ENCODE measurements at regions not wholly inside any gene's neighbourhood (a gene's known extent, or its start where the extent isn't known, plus 50 kb on each side); places are given as distances from the start of the nearest gene placed in this dataset.

DNA sequence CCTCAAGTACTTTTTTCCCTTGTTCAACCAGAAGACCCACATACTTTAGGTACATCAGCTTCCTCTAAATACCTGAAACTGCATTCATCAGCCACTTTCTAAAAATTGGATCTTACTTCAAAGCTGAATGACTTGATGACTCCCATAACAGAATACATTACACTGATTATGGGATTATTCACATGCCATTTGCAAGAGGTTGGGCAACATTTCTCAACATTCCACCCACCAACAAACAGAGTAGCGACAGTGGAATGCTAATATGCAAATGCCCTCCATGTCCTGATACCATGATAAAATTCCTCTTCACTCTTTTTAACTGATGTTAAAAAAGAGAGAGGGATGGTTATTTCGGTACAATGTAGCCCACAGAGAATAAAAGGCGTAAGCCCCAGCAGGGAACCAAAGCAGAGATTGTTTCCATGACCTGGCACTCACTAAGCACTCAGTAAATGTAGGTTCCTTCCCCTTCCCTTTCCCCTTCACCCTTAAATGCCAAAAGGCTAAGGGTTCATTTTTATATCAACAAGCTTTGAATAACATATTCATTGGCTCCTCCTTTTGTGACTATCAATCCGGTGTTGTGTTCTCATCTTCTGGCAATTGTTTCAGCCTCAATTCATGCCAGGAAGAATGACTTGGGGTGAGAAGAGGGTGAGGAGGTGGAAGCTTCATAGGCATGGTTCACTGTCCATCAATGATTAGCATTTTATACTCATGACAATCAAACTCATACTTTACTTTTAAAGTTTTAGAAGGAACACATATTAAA, 317.2 kb downstream of the DHX15 start:
- DNase-seq (ENCODE audit: extremely low spot score): no peak
- CTCF ChIA-PET: no interaction called here
- POLR2A ChIA-PET: no interaction called here
- TF ChIP-seq, protein P1, sequence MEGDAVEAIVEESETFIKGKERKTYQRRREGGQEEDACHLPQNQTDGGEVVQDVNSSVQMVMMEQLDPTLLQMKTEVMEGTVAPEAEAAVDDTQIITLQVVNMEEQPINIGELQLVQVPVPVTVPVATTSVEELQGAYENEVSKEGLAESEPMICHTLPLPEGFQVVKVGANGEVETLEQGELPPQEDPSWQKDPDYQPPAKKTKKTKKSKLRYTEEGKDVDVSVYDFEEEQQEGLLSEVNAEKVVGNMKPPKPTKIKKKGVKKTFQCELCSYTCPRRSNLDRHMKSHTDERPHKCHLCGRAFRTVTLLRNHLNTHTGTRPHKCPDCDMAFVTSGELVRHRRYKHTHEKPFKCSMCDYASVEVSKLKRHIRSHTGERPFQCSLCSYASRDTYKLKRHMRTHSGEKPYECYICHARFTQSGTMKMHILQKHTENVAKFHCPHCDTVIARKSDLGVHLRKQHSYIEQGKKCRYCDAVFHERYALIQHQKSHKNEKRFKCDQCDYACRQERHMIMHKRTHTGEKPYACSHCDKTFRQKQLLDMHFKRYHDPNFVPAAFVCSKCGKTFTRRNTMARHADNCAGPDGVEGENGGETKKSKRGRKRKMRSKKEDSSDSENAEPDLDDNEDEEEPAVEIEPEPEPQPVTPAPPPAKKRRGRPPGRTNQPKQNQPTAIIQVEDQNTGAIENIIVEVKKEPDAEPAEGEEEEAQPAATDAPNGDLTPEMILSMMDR (IDR thresholded peaks at IDR 0.05; ENCODE audit: control extremely low read depth, extremely low read depth, low read depth, missing control alignments): no peak

DNA sequence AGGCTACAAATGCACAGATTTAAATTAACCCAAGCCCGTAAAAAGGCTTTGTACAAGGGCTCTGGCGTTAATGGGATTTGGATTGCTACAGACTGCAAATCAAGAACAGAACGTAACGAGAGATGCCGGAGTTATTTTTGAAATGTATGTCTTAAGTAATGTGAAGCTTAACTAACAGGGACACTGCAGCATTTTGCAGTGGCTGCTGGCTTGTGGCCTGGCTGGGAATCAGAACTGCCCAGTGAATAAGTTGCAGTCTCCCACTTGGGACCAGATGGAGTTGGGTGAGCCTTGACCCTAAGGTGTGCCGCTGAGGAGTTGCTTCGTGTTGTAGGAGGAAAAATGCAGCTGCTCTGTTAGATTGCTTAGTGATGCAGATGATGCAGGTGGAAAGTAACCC, 318.4 kb downstream of the DHX15 start:
- no peak for DNase-seq (ENCODE audit: extremely low spot score)
- ChIA-PET CTCF (no interaction called here), POLR2A (no interaction called here)
- TF ChIP-seq, protein P1 (IDR thresholded peaks at IDR 0.05; ENCODE audit: control extremely low read depth, extremely low read depth, low read depth, missing control alignments): no peak

DNA sequence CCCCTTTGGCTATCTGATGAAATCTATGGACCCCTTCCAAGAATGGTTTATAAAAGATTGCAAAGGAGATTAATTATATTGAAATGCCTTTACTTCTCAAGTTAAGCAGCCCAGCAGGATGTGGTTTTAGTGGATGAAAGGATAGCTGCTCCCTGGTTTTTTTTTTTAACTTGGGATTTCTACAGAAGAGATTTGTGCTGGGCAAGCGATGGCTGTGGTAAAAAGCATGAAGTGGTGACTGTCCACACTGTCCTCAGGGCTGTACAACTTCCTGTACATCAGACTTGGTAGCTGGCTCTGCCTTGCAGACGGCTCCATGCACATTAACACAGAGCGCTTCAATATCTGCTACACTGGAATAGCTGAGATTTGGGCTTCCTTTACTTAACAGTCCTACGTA, 321.7 kb downstream of the DHX15 start:
- CTCF ChIA-PET: no interaction called here
- TF ChIP-seq, protein P1 (IDR thresholded peaks at IDR 0.05; ENCODE audit: control extremely low read depth, extremely low read depth, low read depth, missing control alignments): no peak
- no peak for DNase-seq (ENCODE audit: extremely low spot score)
- POLR2A ChIA-PET: no interaction called here

DNA sequence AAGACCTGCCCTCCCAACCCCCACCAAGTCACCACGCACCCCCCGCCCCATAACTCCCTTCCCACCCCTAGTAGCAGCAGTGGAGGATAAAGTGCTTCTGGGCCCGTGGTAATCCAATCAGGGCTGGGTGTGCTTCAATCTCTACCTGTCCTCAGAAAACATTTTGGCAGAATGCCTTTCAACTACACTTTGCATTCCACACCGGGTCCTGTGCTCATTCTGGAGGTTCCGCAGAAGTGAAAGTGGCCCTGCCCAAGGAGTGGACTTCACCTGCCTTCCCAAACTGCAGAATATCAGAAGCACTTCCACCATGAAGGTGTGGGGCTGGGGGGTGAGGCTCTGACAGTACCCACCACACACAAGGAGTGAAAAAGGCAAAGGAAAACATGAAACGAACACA, 322.3 kb downstream of the DHX15 start:
- CTCF ChIA-PET: no interaction called here
- POLR2A ChIA-PET: no interaction called here
- DNase-seq (ENCODE audit: extremely low spot score): no peak
- TF ChIP-seq, protein P1 (IDR thresholded peaks at IDR 0.05; ENCODE audit: control extremely low read depth, extremely low read depth, low read depth, missing control alignments): no peak

DNA sequence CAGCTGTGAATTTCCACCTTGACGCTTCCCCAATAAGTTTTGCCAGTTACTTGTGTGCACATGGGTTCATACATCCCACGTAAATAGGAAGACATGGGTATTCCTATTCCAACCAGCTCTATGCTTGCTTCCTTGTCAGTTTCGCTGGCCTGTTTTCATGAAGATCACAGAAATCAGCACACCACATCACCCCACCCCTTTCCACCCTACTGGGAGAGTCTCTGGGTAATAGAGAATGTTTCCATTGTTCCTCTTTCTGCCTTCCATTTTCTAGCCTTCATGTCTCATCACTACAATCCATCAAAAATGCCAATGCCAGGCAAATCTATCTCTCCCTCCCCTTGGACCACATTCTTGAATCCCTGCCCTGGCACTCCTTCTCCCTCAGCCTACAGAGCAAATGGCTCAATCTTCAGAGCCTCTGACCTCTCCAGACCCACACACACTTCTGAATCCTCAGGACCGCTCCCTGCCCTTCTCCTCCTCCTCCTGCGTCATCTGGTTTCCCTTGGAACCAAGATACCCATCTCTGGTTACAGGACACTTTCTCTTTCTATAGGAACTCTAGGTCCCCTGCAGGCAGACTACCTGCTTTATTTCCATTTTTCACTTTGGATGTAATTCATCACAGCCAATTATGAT, 323.3 kb downstream of the DHX15 start:
- ChIA-PET CTCF (no interaction called here), POLR2A (no interaction called here)
- TF ChIP-seq, protein P1 (IDR thresholded peaks at IDR 0.05; ENCODE audit: control extremely low read depth, extremely low read depth, low read depth, missing control alignments): no peak
- no peak for DNase-seq (ENCODE audit: extremely low spot score)

DNA sequence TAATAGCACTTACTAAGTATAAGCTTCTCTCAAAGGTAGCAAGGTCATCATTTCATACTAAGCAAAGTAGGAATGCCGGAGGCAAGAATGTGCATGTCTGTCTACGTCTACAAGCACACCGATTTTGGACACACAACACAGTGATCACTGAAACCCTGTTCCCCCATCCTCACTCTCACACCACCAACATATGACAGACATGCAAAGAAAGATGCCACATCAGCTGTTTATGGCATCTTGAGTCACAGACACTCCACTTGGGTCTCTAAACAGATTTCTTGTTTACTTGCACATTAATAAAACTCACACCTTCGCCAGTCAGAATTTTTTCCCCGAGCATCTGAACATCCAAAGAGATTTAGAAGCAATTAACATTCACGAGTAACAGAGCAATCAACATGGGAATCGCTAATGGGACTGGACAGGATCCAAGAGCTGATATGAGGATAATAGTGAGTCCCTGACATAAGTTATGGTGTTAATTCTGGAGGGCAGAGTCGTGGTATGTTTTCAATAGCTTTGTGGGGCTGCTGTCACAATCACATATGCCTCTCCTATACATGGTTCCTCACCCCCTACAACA, 324.1 kb downstream of the DHX15 start:
- ChIA-PET POLR2A (no interaction called here), CTCF (no interaction called here)
- no peak for DNase-seq (ENCODE audit: extremely low spot score)

More for the DNA sequence above, 324.1 kb downstream of the DHX15 start:
- TF ChIP-seq, protein P1 (IDR thresholded peaks at IDR 0.05; ENCODE audit: control extremely low read depth, extremely low read depth, low read depth, missing control alignments): no peak
